T-helper 2 cell treated with Interferon-gamma antibody and Interleukin-4, amounts not matched to agents 5 μg/mL and 100 μg/mL, for 36 hours (primary cell): ENCODE measurements at regions not wholly inside any gene's neighbourhood (a gene's known extent, or its start where the extent isn't known, plus 50 kb on each side); places are given as distances from the start of the nearest gene placed in this dataset.

Experiments used
- DNase-seq: peaks from one replicate; pipeline ENCODE4 v3.0.0; 2021; ENCODE audit warnings: low spot score
- H3K27ac Mint-ChIP-seq: one replicate; pipeline ENCODE4 v1.8.0; 2021; ENCODE audit warnings: mild to moderate bottlenecking, mixed read lengths
- H3K27me3 Mint-ChIP-seq: one replicate; pipeline ENCODE4 v1.8.0; 2021; ENCODE audit warnings: low read depth, mixed read lengths
- H3K36me3 Mint-ChIP-seq: one replicate; pipeline ENCODE4 v1.8.0; 2021; ENCODE audit warnings: low read depth, mixed read lengths
- H3K4me1 Mint-ChIP-seq: one replicate; pipeline ENCODE4 v1.8.0; 2021; ENCODE audit warnings: low read depth, mixed read lengths
- H3K4me3 Mint-ChIP-seq: one replicate; pipeline ENCODE4 v1.8.0; 2022; ENCODE audit warnings: mild to moderate bottlenecking, moderate library complexity, mixed read lengths
- H3K9me3 Mint-ChIP-seq: one replicate; pipeline ENCODE4 v1.8.0; 2021; ENCODE audit warnings: mixed read lengths

- Mint-ChIP-seq H3K27ac (no peak overlapping the region), H3K4me1 (no peaks in the 10 kb centered on the region), H3K36me3 (no peaks in the 10 kb centered on the region), H3K4me3 (no peak overlapping the region), H3K27me3 (no peaks in the 10 kb centered on the region), H3K9me3 (no peaks in the 10 kb centered on the region)
- no peak for DNase-seq
Measured at GRCh38 chr3:178382449-178383061, 153.7 kb upstream of the KCNMB2 start.

- Mint-ChIP-seq H3K27me3 (no peaks in the 10 kb centered on the region), H3K4me3 (no peak overlapping the region), H3K4me1 (no peaks in the 10 kb centered on the region), H3K36me3 (no peaks in the 10 kb centered on the region), H3K9me3 (no peaks in the 10 kb centered on the region), H3K27ac (no peak overlapping the region)
- DNase-seq = no peak
Measured at GRCh38 chr3:178384321-178385230, 151.7 kb upstream of the KCNMB2 start.

- DNase-seq = no peak
- Mint-ChIP-seq H3K27me3 (no peaks in the 10 kb centered on the region), H3K27ac (no peak overlapping the region), H3K4me3 (no peak overlapping the region), H3K9me3 (no peaks in the 10 kb centered on the region), H3K4me1 (no peaks in the 10 kb centered on the region), H3K36me3 (no peaks in the 10 kb centered on the region)
Measured at GRCh38 chr3:178385280-178385952, 150.8 kb upstream of the KCNMB2 start.

- DNase-seq = no peak
- H3K4me3 Mint-ChIP-seq = no peak overlapping the region
- peaks cover 2% of the 10 kb centered on the region for H3K27me3 Mint-ChIP-seq
- H3K27ac Mint-ChIP-seq = no peak overlapping the region
- no peaks in the 10 kb centered on the region for H3K36me3 Mint-ChIP-seq
- H3K4me1 Mint-ChIP-seq = no peaks in the 10 kb centered on the region
- no peaks in the 10 kb centered on the region for H3K9me3 Mint-ChIP-seq
Measured at GRCh38 chr3:178386401-178386800, 149.8 kb upstream of the KCNMB2 start.

- H3K9me3 Mint-ChIP-seq = no peaks in the 10 kb centered on the region
- DNase-seq = no peak
- H3K4me3 Mint-ChIP-seq = no peak overlapping the region
- H3K27me3 Mint-ChIP-seq = peaks cover 2% of the 10 kb centered on the region
- no peaks in the 10 kb centered on the region for H3K36me3 Mint-ChIP-seq
- H3K4me1 Mint-ChIP-seq = no peaks in the 10 kb centered on the region
- no peak overlapping the region for H3K27ac Mint-ChIP-seq
Measured at GRCh38 chr3:178386880-178387279, 149.4 kb upstream of the KCNMB2 start.

GRCh38 chr3:178388473-178388872, 147.8 kb upstream of the KCNMB2 start:
- no peaks in the 10 kb centered on the region for H3K4me1 Mint-ChIP-seq
- H3K36me3 Mint-ChIP-seq = no peaks in the 10 kb centered on the region
- DNase-seq = no peak
- no peak overlapping the region for H3K4me3 Mint-ChIP-seq
- H3K27ac Mint-ChIP-seq = no peak overlapping the region
- no peaks in the 10 kb centered on the region for H3K9me3 Mint-ChIP-seq
- H3K27me3 Mint-ChIP-seq = peaks cover 2% of the 10 kb centered on the region

GRCh38 chr3:178389258-178389657, 147.0 kb upstream of the KCNMB2 start:
- no peak overlapping the region for H3K4me3 Mint-ChIP-seq
- no peaks in the 10 kb centered on the region for H3K4me1 Mint-ChIP-seq
- no peak for DNase-seq
- no peaks in the 10 kb centered on the region for H3K36me3 Mint-ChIP-seq
- peaks cover 2% of the 10 kb centered on the region for H3K27me3 Mint-ChIP-seq
- no peak overlapping the region for H3K27ac Mint-ChIP-seq
- H3K9me3 Mint-ChIP-seq = no peaks in the 10 kb centered on the region

- H3K27me3 Mint-ChIP-seq = peaks cover 2% of the 10 kb centered on the region
- H3K4me1 Mint-ChIP-seq = no peaks in the 10 kb centered on the region
- no peaks in the 10 kb centered on the region for H3K9me3 Mint-ChIP-seq
- H3K36me3 Mint-ChIP-seq = no peaks in the 10 kb centered on the region
- no peak overlapping the region for H3K4me3 Mint-ChIP-seq
- DNase-seq = no peak
- H3K27ac Mint-ChIP-seq = no peak overlapping the region
Measured at GRCh38 chr3:178392511-178392926, 143.7 kb upstream of the KCNMB2 start.

- H3K36me3 Mint-ChIP-seq = no peaks in the 10 kb centered on the region
- no peak for DNase-seq
- peaks cover 2% of the 10 kb centered on the region for H3K27me3 Mint-ChIP-seq
- H3K4me1 Mint-ChIP-seq = no peaks in the 10 kb centered on the region
- H3K27ac Mint-ChIP-seq = no peak overlapping the region
- no peaks in the 10 kb centered on the region for H3K9me3 Mint-ChIP-seq
- no peak overlapping the region for H3K4me3 Mint-ChIP-seq
Measured at GRCh38 chr3:178393146-178393545, 143.1 kb upstream of the KCNMB2 start.

GRCh38 chr3:178393824-178394223, 142.4 kb upstream of the KCNMB2 start:
- H3K4me3 Mint-ChIP-seq = no peak overlapping the region
- H3K27ac Mint-ChIP-seq = no peak overlapping the region
- H3K9me3 Mint-ChIP-seq = no peaks in the 10 kb centered on the region
- H3K27me3 Mint-ChIP-seq = peaks cover 2% of the 10 kb centered on the region
- no peaks in the 10 kb centered on the region for H3K4me1 Mint-ChIP-seq
- no peaks in the 10 kb centered on the region for H3K36me3 Mint-ChIP-seq
- DNase-seq = no peak

GRCh38 chr3:178396318-178396717, 139.9 kb upstream of the KCNMB2 start:
- no peaks in the 10 kb centered on the region for H3K36me3 Mint-ChIP-seq
- H3K9me3 Mint-ChIP-seq = no peaks in the 10 kb centered on the region
- H3K4me1 Mint-ChIP-seq = no peaks in the 10 kb centered on the region

GRCh38 chr3:178397202-178397601, 139.0 kb upstream of the KCNMB2 start:
- H3K36me3 Mint-ChIP-seq = no peaks in the 10 kb centered on the region
- H3K27ac Mint-ChIP-seq = no peak overlapping the region
- no peaks in the 10 kb centered on the region for H3K9me3 Mint-ChIP-seq
- no peak overlapping the region for H3K4me3 Mint-ChIP-seq
- no peak for DNase-seq
- H3K4me1 Mint-ChIP-seq = no peaks in the 10 kb centered on the region
- no peaks in the 10 kb centered on the region for H3K27me3 Mint-ChIP-seq

More at GRCh38 chr3:178396318-178396717, 139.9 kb upstream of the KCNMB2 start:
- no peak overlapping the region for H3K4me3 Mint-ChIP-seq
- no peak for DNase-seq
- H3K27ac Mint-ChIP-seq = no peak overlapping the region
- no peaks in the 10 kb centered on the region for H3K27me3 Mint-ChIP-seq

GRCh38 chr3:178397836-178398235, 138.4 kb upstream of the KCNMB2 start:
- no peak for DNase-seq
- Mint-ChIP-seq H3K4me3 (no peak overlapping the region), H3K4me1 (no peaks in the 10 kb centered on the region), H3K36me3 (no peaks in the 10 kb centered on the region), H3K27ac (no peak overlapping the region), H3K27me3 (no peaks in the 10 kb centered on the region), H3K9me3 (no peaks in the 10 kb centered on the region)

GRCh38 chr3:178404961-178405360, 131.3 kb upstream of the KCNMB2 start:
- no peak overlapping the region for H3K27ac Mint-ChIP-seq
- H3K9me3 Mint-ChIP-seq = no peaks in the 10 kb centered on the region
- DNase-seq = no peak
- H3K36me3 Mint-ChIP-seq = no peaks in the 10 kb centered on the region
- no peaks in the 10 kb centered on the region for H3K4me1 Mint-ChIP-seq
- H3K4me3 Mint-ChIP-seq = no peak overlapping the region
- no peaks in the 10 kb centered on the region for H3K27me3 Mint-ChIP-seq
